ENCODE measurements at regions not wholly inside any gene's neighbourhood (a gene's known extent, or its start where the extent isn't known, plus 50 kb on each side); places are given as distances from the start of the nearest gene placed in this dataset.

DNA sequence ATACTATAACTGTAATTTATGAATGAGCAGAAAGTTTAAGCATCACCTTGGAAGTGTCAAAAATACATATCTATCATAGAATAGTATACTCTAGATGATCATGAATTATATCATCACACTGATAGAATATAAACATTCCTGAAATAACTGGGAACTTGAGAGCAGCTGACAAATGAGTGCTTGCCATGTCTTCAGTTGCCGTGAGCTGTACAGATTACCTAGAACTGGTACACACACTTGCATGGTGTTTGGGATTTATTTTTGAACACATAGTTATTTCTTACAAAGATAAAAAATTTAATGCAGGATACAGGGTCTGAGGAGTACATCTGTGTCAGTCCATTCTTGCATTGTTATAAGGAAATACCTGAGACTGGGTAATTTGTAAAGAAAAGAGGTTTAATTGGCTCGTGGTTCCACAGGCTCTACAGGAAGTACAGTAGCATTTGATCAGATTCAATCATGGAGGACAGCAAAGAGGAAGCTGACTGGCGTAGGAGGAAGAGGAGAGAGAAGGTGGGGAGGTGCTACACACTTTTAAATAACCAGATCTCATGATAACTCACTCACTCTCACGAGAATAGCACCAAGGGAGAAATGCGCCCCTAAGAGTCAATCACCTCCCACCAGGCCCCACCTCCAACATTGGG is 60.4 kb upstream of the MBNL2 start:
- Mint-ChIP-seq H3K27ac (no peak overlapping the region), H3K27me3 (ENCODE audit: low read depth) (peaks cover 23% of the 10 kb centered on the region), H3K4me3 (no peak overlapping the region), H3K9me3 (no peaks in the 10 kb centered on the region), H3K4me1 (no peaks in the 10 kb centered on the region), H3K36me3 (ENCODE audit: insufficient read depth in 1 of 3, low read depth in 3 of 3) (no peaks in the 10 kb centered on the region; a peak in 1 of 7 replicates)
- TF ChIP-seq, protein P1, sequence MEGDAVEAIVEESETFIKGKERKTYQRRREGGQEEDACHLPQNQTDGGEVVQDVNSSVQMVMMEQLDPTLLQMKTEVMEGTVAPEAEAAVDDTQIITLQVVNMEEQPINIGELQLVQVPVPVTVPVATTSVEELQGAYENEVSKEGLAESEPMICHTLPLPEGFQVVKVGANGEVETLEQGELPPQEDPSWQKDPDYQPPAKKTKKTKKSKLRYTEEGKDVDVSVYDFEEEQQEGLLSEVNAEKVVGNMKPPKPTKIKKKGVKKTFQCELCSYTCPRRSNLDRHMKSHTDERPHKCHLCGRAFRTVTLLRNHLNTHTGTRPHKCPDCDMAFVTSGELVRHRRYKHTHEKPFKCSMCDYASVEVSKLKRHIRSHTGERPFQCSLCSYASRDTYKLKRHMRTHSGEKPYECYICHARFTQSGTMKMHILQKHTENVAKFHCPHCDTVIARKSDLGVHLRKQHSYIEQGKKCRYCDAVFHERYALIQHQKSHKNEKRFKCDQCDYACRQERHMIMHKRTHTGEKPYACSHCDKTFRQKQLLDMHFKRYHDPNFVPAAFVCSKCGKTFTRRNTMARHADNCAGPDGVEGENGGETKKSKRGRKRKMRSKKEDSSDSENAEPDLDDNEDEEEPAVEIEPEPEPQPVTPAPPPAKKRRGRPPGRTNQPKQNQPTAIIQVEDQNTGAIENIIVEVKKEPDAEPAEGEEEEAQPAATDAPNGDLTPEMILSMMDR (conservative IDR thresholded peaks at IDR 0.05), result no peak
- Histone ChIP-seq H3K79me2 (ENCODE audit: insufficient read depth, low read length) (no peaks in the 10 kb centered on the region), H3K9ac (ENCODE audit: extremely low read depth, insufficient read length, low read length) (no peak overlapping the region), H3K18ac (ENCODE audit: insufficient read length, low read depth, low read length) (no peak overlapping the region), H2BK120ac (ENCODE audit: low read depth, low read length, poor library complexity, severe bottlenecking) (no peak overlapping the region), H2AFZ (ENCODE audit: low read length) (no peak overlapping the region), H3K4me1 (ENCODE audit: insufficient read depth, low read length) (no peaks in the 10 kb centered on the region), H2BK20ac (ENCODE audit: low read depth, low read length, poor library complexity, severe bottlenecking) (no peak overlapping the region), H3K27ac (ENCODE audit: insufficient read length, low read depth, low read length) (no peak overlapping the region), H2BK12ac (ENCODE audit: insufficient read length, low read depth, low read length) (no peak overlapping the region), H2BK5ac (ENCODE audit: insufficient read length, low read length) (no peak overlapping the region), H3K9me3 (ENCODE audit: control insufficient read depth, low read depth, low read length) (no peaks in the 10 kb centered on the region), H3K4ac (ENCODE audit: low read depth, low read length) (no peak overlapping the region), H4K8ac (replicated peaks; ENCODE audit: insufficient read length, low read depth, low read length) (no peak overlapping the region), H4K5ac (ENCODE audit: insufficient read length, low read depth, low read length) (no peak overlapping the region), H3K23me2 (ENCODE audit: insufficient read length, low read depth, low read length, poor library complexity, severe bottlenecking) (no peaks in the 10 kb centered on the region), H2AK5ac (ENCODE audit: insufficient read length, low read length) (no peak overlapping the region), H3K56ac (ENCODE audit: insufficient read length, low read depth, low read length) (no peak overlapping the region), H3K14ac (ENCODE audit: insufficient read depth, low read length) (no peak overlapping the region), H3K79me1 (ENCODE audit: insufficient read depth, low read depth, low read length, poor library complexity, severe bottlenecking) (no peaks in the 10 kb centered on the region), H2BK15ac (ENCODE audit: low read depth, low read length) (no peak overlapping the region), H3K4me2 (ENCODE audit: insufficient read depth, insufficient read length, low read length) (no peak overlapping the region), H3K23ac (ENCODE audit: insufficient read length, low read depth, low read length) (no peak overlapping the region), H3T11ph (ENCODE audit: low read length) (no peak overlapping the region), H4K91ac (ENCODE audit: insufficient read length, low read depth, low read length) (no peak overlapping the region), H3K27me3 (ENCODE audit: insufficient read depth, low read length) (no peaks in the 10 kb centered on the region), H4K20me1 (ENCODE audit: control insufficient read depth, insufficient read depth, insufficient read length) (no peaks in the 10 kb centered on the region)
- no peak for DNase-seq
- no CpG with 5 or more reads among the region's 5 CpGs for WGBS (ENCODE audit: extremely low coverage, insufficient read length, low lambda C conversion rate)

Data from H9 (cell line).